HL-60 (cell line): ENCODE measurements at regions not wholly inside any gene's neighbourhood (a gene's known extent, or its start where the extent isn't known, plus 50 kb on each side); places are given as distances from the start of the nearest gene placed in this dataset.
A peak's percentile ranks its signal among the peaks of the same experiment; 100 is the strongest.

Experiments used
- DNase-seq, 2 experiments: peaks; one replicate each; pipeline ENCODE4 v3.0.0-alpha.2; 2010 to 2020; ENCODE audit warnings: low read depth in 1 of 2, low spot score in 1 of 2
- H3K27ac ChIP-seq: fragments of 250-450 bp; sonication (Bioruptor Pico); replicated peaks from 2 replicates; pipeline ENCODE4 v1.5.1; 2020; ENCODE audit warnings: mild to moderate bottlenecking, moderate library complexity
- H3K27me3 ChIP-seq: fragments of 250-450 bp; sonication (Bioruptor Pico); 2 replicates; pipeline ENCODE4 v1.5.1; 2021; ENCODE audit warnings: mild to moderate bottlenecking, moderate library complexity; ENCODE audit not compliant: insufficient read depth, poor library complexity, severe bottlenecking
- H3K4me3 ChIP-seq: replicated peaks from 2 replicates; pipeline ENCODE4 v1.5.1; 2011; ENCODE audit warnings: mild to moderate bottlenecking, control low read depth, low read length; ENCODE audit not compliant: insufficient read depth
- CTCF ChIP-seq: IDR thresholded peaks from one replicate; pipeline ENCODE4 v1.5.1; 2011; ENCODE audit warnings: low read length, control low read depth, inconsistent platforms; ENCODE audit not compliant: insufficient read depth
- GABPA ChIP-seq: IDR thresholded peaks from 2 replicates; pipeline ENCODE4 v1.6.1; 2012; ENCODE audit warnings: low read depth
- POLR2AphosphoS5 ChIP-seq: IDR thresholded peaks from 2 replicates; pipeline ENCODE4 v1.6.1; 2012; ENCODE audit warnings: low read depth
- REST ChIP-seq: IDR thresholded peaks from 2 replicates; pipeline ENCODE4 v1.6.1; 2012; ENCODE audit warnings: low read depth; ENCODE audit not compliant: insufficient replicate concordance
- SPI1 ChIP-seq: IDR thresholded peaks from 2 replicates; pipeline ENCODE4 v1.6.1; 2012; ENCODE audit warnings: low read depth, mild to moderate bottlenecking, borderline replicate concordance

- no peak overlapping the region for H3K4me3 ChIP-seq
- no peak for DNase-seq
- no peak for TF ChIP-seq POLR2AphosphoS5
- TF ChIP-seq REST = no peak
- no peak for TF ChIP-seq GABPA
- TF ChIP-seq CTCF = no peak
- no peak for TF ChIP-seq SPI1
- H3K27me3 ChIP-seq = no peaks in the 10 kb centered on the region
- no peak overlapping the region for H3K27ac ChIP-seq
Measured at GRCh38 chr3:116815831-116816588, 106.4 kb downstream of the TUSC7 start.

GRCh38 chr3:116821371-116821770 is 111.8 kb downstream of the TUSC7 start:
- H3K4me3 ChIP-seq = no peak overlapping the region
- H3K27ac ChIP-seq = no peak overlapping the region
- no peak for DNase-seq
- no peaks in the 10 kb centered on the region for H3K27me3 ChIP-seq
- no peak for TF ChIP-seq REST
- TF ChIP-seq SPI1 = no peak

GRCh38 chr3:116824208-116824607 is 114.6 kb downstream of the TUSC7 start:
- H3K4me3 ChIP-seq = no peak overlapping the region
- H3K27me3 ChIP-seq = no peaks in the 10 kb centered on the region
- H3K27ac ChIP-seq = no peak overlapping the region
- DNase-seq = peak in 1 of 2 experiments; percentile 18
- TF ChIP-seq REST (no peak), POLR2AphosphoS5 (no peak), GABPA (no peak), CTCF (no peak), SPI1 (no peak)
